Neural progenitor cell (in vitro differentiated cells): ENCODE measurements at regions not wholly inside any gene's neighbourhood (a gene's known extent, or its start where the extent isn't known, plus 50 kb on each side); places are given as distances from the start of the nearest gene placed in this dataset.

ENCODE experiments used
- EZH2 ChIP-seq: fragments of 200-600 bp; sonication (generic); IDR thresholded peaks from 2 replicates; pipeline ENCODE4 v1.6.1; 2017; ENCODE audit warnings: antibody characterized with exemption, mild to moderate bottlenecking, moderate library complexity
- EZH2phosphoT487 ChIP-seq: fragments of 200-600 bp; sonication (generic); IDR thresholded peaks from 2 replicates; pipeline ENCODE4 v1.6.1; 2017; ENCODE audit warnings: antibody characterized with exemption
- TF ChIP-seq, protein P1 (sequence below): fragments of 200-600 bp; sonication (generic); IDR thresholded peaks from 2 replicates; pipeline ENCODE4 v1.5.1; 2017; ENCODE audit warnings: antibody characterized with exemption, mild to moderate bottlenecking

DNA sequence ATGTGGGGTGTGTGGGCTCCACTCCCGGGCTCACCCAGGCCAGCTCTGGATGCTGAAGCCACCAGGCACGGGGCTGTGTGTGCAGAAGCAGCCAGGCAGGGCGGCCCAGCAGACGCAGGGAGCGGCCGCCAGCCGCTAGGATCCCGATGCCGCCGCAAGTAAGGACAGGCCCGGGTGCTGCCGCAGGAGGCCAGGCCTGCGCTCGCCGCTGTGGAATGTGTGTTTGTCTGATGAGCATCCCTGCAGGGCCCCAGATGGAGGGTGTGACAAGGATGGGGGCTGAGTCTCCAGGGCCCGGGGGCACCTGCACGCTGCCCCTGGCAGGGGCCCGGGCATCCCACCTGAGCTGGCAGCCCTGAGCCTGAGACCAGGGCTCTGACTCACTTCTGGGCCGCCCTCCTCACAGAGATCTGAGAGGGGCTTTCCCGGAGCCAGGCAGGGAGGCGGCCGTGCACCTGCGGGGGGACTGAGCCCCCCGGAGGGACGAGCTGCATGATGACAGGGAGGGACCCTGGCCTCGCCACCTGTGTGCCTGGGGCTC, 101.5 kb downstream of the FOXL3 start:
- TF ChIP-seq EZH2: no peak
- TF ChIP-seq, protein P1, sequence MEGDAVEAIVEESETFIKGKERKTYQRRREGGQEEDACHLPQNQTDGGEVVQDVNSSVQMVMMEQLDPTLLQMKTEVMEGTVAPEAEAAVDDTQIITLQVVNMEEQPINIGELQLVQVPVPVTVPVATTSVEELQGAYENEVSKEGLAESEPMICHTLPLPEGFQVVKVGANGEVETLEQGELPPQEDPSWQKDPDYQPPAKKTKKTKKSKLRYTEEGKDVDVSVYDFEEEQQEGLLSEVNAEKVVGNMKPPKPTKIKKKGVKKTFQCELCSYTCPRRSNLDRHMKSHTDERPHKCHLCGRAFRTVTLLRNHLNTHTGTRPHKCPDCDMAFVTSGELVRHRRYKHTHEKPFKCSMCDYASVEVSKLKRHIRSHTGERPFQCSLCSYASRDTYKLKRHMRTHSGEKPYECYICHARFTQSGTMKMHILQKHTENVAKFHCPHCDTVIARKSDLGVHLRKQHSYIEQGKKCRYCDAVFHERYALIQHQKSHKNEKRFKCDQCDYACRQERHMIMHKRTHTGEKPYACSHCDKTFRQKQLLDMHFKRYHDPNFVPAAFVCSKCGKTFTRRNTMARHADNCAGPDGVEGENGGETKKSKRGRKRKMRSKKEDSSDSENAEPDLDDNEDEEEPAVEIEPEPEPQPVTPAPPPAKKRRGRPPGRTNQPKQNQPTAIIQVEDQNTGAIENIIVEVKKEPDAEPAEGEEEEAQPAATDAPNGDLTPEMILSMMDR: no peak
- TF ChIP-seq EZH2phosphoT487: no peak
